GM21529 (cell line): ENCODE measurements at regions not wholly inside any gene's neighbourhood (a gene's known extent, or its start where the extent isn't known, plus 50 kb on each side); places are given as distances from the start of the nearest gene placed in this dataset.

Experiments
- ATAC-seq: cut with Tn5 transposase; IDR thresholded peaks from one replicate; pipeline ENCODE4 v1.9.1; 2021; ENCODE audit not compliant: unreplicated experiment

- no peak for ATAC-seq
These were observed 266.3 kb downstream of the TPBG start for GRCh38 chr6:82629921-82630320.

- no peak for ATAC-seq
These were observed 278.1 kb downstream of the TPBG start for GRCh38 chr6:82641677-82642076.

GRCh38 chr6:82645536-82646230, 282.1 kb downstream of the TPBG start:
- ATAC-seq: no peak

GRCh38 chr6:82646231-82646615, 282.6 kb downstream of the TPBG start:
- ATAC-seq: no peak

GRCh38 chr6:82651845-82652335, 288.3 kb downstream of the TPBG start:
- ATAC-seq: no peak

- ATAC-seq: no peak
These were observed 315.6 kb downstream of the TPBG start for GRCh38 chr6:82679232-82679631.

GRCh38 chr6:82680192-82680591, 316.6 kb downstream of the TPBG start:
- ATAC-seq: no peak

GRCh38 chr6:82681119-82681714, 317.6 kb downstream of the TPBG start:
- no peak for ATAC-seq

- no peak for ATAC-seq
These were observed 323.1 kb downstream of the TPBG start for GRCh38 chr6:82686719-82687118.

GRCh38 chr6:82687855-82688254, 324.2 kb downstream of the TPBG start:
- ATAC-seq: no peak

GRCh38 chr6:82690283-82690682, 326.7 kb downstream of the TPBG start:
- ATAC-seq: no peak

- ATAC-seq: no peak
These were observed 328.4 kb downstream of the TPBG start for GRCh38 chr6:82691997-82692396.

GRCh38 chr6:82693094-82693493, 329.5 kb downstream of the TPBG start:
- no peak for ATAC-seq

- ATAC-seq: no peak
These were observed 337.7 kb downstream of the TPBG start for GRCh38 chr6:82701341-82701740.

- no peak for ATAC-seq
These were observed 339.0 kb downstream of the TPBG start for GRCh38 chr6:82702574-82702973.

- ATAC-seq: no peak
These were observed 339.6 kb downstream of the TPBG start for GRCh38 chr6:82703230-82703629.

- ATAC-seq: no peak
These were observed 340.4 kb downstream of the TPBG start for GRCh38 chr6:82704045-82704444.

- ATAC-seq: no peak
These were observed 342.0 kb downstream of the TPBG start for GRCh38 chr6:82705579-82705978.

- no peak for ATAC-seq
These were observed 347.6 kb downstream of the TPBG start for GRCh38 chr6:82711105-82711827.

GRCh38 chr6:82711971-82712370, 348.4 kb downstream of the TPBG start:
- no peak for ATAC-seq

- ATAC-seq: no peak
These were observed 348.8 kb downstream of the TPBG start for GRCh38 chr6:82712389-82712788.

GRCh38 chr6:82712826-82713225, 349.2 kb downstream of the TPBG start:
- ATAC-seq: peak; percentile 69
